ENCODE measurements at regions not wholly inside any gene's neighbourhood (a gene's known extent, or its start where the extent isn't known, plus 50 kb on each side); places are given as distances from the start of the nearest gene placed in this dataset.
"Not testable (repeated sequence)": the region's sequence is repeated elsewhere in the genome, so short reads cannot be mapped to it uniquely, and the experiment has no call there.

DNA sequence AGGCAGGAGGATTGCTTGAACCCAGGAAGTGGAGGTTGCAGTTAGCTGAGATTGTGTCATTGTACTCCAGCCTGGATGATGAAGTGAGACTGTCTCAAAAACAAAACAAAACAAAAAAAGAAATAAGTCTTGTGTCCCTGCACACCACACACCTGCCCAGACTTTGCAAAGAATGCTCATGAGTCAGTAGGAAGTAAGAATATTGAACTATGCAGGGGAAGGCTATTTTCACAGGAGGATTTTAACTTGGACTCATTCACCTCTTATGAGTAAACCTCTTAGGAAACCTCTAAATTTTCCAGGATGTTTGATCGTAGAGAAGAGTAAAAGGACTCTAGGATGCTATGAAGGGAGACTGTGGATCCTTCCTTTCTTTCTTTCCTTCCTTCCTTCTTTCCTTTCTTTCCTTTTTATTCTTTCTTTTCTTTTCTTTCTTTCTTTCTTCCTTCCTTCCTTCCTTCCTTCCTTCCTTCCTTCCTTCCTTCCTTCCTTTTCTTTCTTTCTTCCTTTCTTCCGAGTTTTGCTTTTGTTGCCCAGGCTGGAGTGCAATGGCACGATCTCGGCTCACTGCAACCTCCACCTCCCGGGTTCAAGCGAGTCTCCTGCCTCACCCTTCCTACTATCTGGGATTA lies 96.7 kb upstream of the CLINT1 start:
- no peak for DNase-seq

DNA sequence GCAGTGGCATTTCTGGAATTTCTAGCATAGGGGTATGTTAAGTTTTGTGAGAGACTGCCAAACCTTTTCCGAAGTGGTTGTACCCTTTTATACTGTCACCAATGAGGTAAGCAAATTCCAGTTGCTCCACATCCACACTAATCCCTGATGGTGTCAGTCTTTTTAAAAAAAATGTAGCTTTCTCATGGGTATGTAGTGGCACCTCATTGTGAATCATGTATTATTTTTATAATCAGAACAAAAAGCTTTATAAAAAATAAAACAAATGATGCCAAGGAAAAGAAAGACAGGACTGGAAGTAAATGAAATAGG lies 93.4 kb upstream of the CLINT1 start:
- no peak for DNase-seq

DNA sequence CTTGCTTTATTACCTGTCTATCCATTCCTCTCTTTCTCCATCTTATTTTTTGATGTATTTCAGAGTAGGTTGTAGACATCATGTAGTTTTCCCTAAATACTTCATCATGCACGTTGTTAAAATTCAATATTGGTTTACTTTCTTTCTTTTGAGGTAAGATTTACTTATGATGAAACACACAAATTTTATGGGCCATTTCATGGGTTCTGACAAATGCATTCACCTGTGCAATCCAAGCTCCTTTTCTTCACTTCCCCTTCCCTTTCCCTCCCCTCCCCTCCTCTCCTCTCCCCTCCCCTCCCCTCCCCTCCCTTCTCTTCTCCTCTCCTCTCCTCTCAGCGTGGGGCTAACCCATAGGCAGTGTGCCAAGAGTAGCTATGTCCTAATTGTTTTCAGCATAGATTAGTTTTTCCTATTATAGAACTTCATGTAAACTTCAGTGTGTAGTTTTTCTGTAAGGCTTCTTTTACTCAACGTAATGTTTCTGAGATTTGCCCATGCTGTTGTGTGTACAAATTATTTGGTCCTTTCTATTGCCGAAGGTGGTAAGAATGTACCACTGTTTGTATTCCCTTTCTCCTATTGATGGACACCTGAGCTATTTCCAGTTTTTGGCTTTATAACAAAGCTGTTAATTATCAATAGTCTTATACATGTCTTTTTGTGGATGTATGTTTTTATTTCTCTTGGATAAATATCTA lies 92.9 kb upstream of the CLINT1 start:
- DNase-seq, result no peak

DNA sequence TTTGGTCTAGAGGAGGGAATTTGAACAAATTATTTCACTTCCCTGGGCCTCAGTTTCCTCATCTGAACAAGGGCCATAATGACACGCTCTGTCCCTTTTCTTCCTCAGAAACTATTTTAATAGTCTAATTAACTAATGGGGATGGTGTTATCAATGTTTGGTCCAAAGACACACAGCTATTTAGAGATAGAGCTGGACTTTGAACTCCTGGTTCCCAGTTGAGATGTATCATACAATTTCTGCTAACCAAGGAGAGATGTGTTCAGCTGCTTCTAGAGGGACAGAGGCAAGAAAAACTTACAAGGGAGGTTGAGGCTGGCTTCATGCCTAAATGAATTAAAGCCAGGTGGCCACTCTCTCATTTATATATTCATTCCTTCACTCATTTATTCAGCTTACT lies 90.6 kb upstream of the CLINT1 start:
- no peak for DNase-seq

DNA sequence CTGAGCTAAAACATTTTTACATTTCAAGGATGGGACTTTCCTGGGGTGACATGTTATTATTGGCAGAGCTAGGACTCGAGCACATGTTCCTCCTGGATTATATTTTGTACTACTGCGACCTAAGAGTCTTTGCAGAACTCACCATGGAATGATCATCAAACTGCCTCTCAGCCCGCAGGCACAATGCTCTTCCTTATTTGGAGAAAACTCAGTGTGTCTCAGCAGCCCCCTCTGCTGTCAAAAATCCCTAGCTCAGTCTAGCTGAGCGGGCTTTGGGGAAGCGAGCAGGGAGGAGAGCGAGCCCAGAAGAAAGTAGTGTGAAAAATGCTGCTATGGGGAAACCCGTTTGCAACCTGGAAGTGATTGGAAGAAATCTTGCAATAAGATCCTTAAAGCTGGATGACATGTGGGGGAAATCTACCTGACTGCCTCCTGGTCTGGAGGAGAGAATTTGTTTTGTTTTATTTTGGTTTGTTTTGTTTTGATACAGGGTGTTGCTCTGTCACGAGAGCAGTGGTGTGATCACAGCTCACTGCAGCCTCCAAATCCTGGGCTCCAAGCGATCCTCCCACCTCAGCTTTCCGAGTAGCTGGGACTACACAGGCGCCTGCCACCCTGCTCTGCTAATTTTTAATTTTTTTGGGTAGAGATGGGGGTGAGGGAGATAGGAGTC lies 89.9 kb upstream of the CLINT1 start:
- DNase-seq, result peak; percentile 88

DNA sequence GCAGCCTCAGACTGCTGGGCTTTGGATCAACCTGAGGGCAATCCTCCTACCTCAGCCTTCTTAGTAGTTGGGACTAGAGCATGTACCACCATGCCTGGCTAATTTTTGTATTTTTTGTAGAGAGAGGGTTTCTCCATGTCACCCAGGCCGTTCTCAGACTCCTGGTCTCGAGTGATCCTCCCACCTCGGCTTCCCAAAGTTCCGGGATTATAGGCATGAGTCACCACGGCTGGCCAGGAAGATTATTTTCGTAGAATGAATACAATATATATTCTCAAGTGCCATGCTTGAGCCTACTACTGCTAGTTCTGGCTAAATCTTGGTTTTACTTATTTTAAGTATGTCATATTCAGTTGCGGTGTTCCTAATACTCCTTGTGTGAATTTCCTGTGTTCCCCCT lies 88.2 kb upstream of the CLINT1 start:
- DNase-seq, result no peak

DNA sequence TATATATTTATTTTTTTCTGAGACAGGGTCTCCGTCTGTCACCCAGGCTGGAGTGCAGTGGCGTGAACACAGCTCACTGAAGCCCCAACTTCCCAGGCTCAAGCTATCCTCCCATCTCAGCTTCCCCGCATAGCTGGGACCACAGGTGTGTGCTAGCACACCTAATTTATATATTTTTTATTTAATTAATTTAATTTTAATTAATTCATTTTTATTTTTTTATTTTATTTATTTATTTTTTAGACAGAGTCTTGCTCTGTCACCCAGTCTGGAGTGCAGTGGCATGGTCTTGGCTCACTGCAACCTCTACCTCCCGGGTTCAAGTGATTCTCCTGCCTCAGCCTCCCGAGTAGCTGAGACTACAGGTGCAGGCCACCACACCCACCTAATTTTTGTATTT lies 86.9 kb upstream of the CLINT1 start:
- DNase-seq, result not testable (repeated sequence)

DNA sequence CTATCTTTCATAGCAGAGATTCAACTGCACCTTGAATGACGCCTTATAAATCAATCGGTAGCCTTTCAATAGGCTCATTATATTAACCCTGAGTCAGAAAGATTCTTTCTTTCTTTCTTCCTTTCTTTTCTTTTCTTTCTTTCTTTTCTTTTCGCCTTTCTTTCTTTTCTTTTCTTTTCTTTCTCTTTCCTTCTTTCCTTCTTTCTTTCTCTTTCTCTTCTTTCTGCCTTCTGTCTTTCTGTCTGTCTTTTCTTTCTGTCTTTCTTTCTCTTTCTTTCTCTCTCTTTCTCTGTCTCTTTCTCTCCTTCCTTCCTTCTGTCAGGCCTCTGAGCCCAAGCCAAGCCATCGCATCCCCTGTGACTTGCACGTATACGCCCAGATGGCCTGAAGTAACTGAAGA lies 86.0 kb upstream of the CLINT1 start:
- no peak for DNase-seq

DNA sequence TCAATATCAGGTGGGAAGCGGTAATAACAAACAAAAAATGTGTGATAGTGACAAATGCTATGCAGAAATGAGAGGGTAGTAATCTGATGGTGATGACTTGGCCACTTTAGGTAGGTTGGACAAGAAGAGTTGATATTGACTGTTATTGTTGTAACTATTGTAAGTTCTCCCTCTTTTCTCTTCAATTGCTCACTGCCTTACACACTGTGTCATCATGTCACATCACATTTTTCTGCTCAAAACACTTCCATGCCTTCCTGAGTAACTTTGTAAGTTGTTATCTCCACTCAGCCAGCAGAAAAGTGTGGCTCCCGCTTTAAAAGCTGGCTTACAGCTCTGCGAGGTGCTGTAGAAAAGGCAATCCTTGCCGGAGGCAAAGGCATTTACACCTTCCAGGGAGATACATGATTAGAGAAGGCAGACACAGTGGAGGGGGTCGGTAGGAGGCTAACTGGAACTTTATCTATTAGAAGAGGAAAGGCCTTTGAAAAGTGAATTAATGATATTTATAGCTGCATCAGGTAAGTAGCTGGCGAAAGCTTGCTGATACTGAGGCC lies 85.2 kb upstream of the CLINT1 start:
- no peak for DNase-seq

DNA sequence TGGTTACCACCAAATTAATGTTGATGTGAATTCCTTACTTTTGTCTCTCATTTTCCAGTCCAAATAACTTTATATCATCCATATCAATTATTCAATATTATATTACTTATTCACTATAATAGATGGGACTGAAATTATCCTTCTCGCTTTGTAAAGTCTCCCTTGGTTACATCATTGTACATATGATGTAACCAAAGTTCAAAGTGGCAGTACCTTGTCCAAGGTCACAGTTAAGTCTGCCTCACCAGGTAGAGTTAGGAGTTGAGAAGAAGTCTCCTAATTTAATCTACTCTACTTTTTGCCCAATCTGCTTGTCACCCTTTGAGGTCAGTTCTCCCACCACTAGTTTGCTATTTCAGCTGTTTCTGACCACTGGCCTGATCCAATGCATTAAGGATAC lies 83.7 kb upstream of the CLINT1 start:
- no peak for DNase-seq

DNA sequence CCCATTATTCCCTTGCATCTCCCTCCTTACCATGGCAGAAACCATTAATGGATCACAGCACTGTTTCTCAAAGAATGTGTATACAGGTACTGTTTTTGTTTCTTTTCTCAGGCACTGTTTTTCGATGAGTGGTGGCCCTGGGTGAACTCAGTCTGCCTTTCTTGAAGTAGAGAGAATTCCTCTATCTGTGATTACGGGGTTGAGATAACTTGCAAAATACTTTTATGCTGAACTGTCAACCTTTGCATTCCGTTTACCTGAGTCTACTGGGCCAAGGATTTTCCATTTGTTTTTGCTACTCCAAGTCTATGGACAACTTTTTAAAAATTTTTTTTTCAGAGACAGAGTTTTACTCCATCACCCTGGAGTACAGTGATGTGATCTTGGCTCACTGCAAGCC lies 82.7 kb upstream of the CLINT1 start:
- DNase-seq, result no peak

DNA sequence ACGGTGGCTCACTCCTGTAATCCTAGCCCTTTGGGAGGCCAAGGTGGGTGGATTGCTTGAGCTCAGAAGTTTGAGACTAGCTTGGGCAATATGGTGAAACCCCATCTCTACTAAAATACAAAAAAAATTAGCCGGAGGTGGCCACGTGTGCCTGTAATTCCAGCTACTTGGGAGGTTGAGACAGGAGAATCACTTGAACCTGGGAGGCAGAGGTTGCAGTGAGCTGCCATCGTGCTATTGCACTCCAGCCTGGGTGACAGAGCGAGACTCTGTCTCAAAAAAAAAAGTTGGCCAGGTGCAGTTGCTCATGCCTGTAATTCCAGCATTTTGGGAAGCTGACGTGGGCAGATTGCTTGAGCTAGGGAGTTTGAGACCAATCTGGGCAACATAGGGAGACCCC lies 79.2 kb upstream of the CLINT1 start:
- not testable (repeated sequence) for DNase-seq

DNA sequence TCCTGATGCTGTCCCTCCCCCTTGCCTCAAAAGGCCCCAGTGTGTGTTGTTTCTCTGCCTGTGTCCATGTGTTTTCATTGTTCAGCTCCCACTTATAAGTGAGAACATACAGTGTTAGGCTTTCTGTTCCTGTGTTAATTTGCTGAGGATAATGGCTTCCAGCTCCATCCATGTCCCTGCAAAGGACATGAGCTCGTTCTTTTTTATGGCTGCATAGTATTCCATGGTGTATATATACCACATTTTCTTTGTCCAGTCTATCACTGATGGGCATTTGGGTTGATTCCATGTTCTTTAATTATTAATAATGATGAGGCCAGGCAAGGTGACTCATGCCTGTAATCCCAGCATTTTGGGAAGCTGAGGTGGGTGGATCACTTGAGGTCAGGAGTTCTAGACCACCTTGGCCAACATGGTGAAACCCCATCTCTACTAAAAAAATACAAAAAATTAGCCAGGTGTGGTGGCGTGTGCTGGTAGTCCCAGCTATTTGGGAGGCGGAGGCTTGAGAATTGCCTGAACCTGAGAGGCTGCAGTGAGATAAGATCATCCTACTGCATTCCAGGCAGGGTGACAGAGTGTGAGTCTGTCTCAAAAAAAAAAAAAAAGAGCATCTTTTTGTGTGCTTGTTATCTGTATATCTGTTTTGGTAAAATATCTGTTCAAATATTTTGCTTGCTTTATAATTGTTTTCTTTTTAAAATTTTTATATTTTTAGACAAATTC lies 78.0 kb upstream of the CLINT1 start:
- DNase-seq, result not testable (repeated sequence)

DNA sequence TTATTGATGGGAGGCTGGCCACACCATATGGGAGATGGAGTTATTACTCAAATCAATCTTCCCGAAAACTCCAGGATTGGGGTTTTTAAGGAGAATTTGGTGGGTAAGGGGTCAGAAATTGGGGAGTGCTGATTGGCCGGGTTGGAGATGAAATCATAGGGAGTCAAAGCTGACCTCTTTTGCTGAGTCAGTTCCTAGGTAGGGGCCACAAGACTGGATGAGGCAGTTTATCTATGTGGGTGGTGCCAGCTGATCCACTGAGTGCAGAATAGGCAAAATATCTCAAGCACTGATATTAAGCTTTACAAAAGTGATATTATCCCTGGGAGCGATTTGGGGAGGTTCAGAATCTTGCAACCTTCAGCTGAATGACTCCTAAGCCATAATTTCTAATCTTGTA lies 75.7 kb upstream of the CLINT1 start:
- DNase-seq, result no peak

DNA sequence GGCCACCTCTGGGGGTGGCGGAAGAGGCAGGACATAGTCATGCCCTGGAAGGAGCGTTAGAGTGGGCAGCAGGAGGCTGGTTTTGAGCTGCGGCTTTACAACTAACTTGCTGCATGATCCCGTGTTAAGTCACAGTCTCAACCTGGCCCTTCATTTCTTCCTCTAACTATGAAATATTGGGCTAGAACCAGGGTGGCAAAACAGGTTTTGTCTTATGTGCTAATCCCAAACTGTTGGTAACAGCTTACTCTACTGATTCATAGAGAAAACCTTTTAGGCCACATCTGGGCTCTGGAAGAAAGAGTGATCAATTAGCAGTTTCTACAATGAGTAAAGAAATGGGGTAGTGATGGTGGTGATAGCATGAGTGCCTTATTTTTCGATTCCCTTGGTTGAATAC lies 74.1 kb upstream of the CLINT1 start:
- DNase-seq, result no peak

DNA sequence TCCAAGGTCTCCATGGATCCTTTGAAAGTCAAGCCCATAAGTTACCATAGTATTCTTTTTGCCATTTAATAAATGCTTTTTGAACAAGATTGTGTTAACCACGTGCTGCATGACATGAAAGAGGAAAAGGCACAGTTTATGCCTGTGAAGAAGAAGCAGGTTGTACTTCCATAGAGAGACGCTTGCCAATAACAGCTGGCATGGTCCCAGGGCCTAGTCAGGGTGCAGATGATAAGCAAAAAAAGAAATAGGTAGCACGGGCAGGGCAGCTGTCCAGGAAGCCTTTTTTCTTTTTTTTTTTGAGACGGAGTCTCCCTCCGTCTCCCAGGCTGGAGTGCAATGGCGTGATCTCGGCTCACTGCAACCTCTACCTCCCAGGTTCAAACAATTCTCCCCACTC lies 71.8 kb upstream of the CLINT1 start:
- DNase-seq, result no peak

DNA sequence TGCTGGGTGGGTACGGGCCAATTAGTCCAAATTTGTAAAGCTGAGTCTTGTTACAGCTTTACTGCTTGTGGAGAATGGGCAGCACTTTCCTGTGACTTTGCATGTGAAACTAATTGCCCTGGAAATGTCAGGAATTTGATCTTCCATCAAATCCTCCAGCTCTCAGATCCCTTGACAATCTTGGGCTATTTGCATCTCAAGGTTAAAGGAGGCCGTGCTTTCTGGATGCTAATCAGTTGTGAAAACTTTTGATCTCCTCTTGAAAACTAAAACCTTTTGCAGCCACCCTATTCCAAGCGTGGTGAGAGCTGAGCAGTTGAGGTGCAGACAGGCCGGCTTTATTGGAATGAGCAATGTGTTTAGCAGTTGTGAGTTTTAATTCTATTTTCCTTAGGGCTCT lies 68.0 kb upstream of the CLINT1 start:
- no peak for DNase-seq

DNA sequence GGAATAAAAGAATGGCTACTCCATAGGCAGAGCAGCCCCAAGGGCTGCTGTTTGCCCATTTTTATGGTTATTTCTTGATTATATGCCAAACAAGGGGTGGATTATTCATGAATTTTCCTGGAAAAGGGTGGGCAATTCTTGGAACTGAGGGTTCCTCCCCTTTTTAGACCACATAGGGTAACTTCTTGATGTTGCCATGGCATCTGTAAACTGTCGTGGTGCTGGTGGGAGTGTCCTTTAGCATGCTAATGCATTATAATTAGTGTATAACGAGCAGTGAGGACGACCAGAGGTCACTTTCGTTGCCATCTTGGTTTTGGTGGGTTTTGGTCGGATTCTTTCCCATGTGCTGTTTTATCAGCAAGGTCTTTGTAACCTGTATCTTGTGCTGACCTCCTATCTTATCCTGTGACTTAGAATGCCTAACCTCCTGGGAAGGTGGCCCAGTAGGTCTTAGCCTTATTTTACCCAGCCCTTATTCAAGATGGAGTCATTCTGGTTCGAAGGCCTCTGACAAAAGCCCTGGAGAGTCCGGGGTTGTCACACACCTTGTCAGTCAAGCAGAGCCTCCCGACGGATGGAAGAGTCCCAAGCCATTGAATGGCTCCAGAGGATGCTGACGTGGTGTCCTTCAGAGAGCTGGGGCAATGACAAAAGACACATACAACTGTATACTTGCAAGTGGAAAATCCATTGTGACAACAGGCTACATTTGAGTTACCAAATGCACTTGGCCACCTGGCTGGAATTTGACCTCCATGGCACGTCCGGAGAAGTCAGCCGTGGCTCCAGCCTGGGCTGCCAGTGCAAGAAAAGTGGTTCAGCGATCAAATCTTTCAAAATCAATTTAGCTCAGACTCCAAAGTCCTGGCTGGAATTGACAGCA lies 67.1 kb upstream of the CLINT1 start:
- DNase-seq, result no peak

DNA sequence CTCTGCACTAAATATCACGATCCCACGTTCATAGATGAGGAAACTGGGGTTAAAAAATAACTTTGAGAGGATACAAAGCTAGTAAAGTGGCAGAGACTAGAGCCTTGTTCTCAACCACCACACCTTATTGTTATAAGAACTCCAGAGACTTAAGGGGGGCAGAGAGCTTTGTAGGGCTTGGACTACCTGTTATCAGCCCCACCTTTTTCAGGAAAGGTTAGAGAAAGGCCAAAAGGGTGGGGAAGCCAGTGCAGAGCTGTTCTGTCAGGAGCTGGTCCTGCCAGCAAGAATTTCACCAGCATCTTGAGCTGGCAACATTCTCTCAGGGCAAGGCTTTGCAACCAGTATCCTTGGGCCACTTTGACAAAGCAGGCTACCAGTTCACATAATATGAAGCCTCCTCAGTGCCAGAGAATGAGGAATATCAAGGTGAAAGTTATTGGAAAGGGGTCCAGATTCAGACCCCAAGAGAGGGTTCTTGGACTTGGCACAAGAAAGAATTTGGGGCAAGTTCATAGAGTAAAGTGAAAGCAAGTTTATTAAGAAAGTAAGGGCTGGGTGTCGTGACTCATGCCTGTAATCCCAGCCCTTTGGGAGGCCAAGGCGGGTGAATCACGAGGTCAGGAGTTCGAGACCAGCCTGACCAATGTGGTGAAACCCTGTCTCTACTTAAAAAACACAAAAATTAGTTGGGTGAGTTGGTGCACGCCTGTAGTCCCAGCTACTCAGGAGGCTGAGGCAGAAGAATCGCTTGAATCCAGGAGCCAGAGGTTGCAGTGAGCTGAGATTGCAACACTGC lies 66.2 kb upstream of the CLINT1 start:
- DNase-seq, result no peak

DNA sequence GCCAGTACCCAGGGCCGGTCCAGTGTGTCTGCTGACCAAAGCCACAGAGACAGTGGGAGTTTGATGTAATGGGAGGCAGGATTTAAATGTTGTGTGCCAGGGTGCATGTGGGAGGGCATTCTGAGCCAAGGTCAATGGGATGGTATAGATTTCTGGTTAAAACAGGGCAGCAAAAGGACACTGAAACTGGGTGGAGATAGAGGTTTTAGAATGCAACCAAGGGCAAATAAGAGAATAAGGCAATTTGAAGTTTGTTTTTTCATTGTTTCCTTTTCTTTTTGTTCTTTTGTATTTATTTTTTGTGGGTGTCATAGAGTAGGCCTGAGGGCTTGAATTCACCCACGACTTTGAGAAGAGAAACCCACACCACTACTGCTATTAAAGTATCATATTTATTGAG lies 65.5 kb upstream of the CLINT1 start:
- DNase-seq, result no peak

DNA sequence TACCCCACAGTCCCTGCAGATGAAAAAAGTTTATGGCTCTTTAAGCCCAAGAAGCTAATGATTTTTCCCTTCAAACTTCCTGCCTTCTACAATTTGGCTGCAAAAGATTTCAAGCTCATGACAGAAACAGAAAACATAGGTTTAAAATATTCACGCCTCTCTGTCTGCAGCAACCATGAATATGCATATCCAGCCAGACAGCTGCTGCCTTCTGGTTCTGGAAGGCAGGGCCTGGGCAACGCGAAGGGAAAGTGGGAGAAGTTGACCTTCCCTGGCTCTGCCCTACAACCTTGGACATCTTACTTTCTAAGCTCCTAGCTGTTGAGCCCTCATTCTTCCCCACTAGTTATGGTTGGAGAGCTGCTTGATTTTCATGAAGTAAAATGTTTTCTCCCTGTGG lies 64.8 kb upstream of the CLINT1 start:
- no peak for DNase-seq

DNA sequence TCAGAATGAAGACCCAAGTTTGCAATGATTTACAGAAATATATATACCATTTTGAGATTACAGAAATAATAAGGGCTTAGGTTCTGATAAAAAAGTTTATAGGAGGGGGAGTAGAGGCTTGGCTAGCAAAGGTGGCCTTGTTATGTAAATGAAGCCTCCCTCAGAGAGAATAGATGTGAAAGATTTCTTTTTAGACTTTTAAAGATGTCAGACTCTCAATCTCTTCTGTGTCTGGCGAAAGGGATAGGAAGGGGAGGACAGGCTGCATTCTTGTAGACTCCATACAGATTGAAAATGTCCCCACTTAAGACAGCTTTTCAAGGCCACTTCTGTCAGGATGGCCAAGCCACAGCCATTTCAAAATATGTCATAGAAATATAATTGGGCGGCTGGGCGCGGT lies 63.1 kb upstream of the CLINT1 start:
- DNase-seq, result no peak

Data from activated CD8-positive, alpha-beta memory T cell treated with anti-CD3 and anti-CD28 coated beads for 24 hours (primary cell).